HG02938 (cell line): ENCODE measurements at regions not wholly inside any gene's neighbourhood (a gene's known extent, or its start where the extent isn't known, plus 50 kb on each side); places are given as distances from the start of the nearest gene placed in this dataset.

Source experiments
- ATAC-seq: cut with Tn5 transposase; IDR thresholded peaks from one replicate; pipeline ENCODE4 v1.9.1; 2021; ENCODE audit warnings: mild to moderate bottlenecking, moderate library complexity; ENCODE audit not compliant: unreplicated experiment

GRCh38 chr13:38518328-38518727 is 168.5 kb upstream of the FREM2 start:
- ATAC-seq, result no peak

GRCh38 chr13:38519229-38519911 is 167.5 kb upstream of the FREM2 start:
- no peak for ATAC-seq

GRCh38 chr13:38520041-38520440 is 166.8 kb upstream of the FREM2 start:
- no peak for ATAC-seq

GRCh38 chr13:38527140-38527539 is 159.7 kb upstream of the FREM2 start:
- ATAC-seq, result no peak

- no peak for ATAC-seq
Observed at GRCh38 chr13:38528986-38529385, 157.9 kb upstream of the FREM2 start.

- ATAC-seq, result no peak
Observed at GRCh38 chr13:38530492-38530891, 156.4 kb upstream of the FREM2 start.

- no peak for ATAC-seq
Observed at GRCh38 chr13:38535261-38535660, 151.6 kb upstream of the FREM2 start.

GRCh38 chr13:38537051-38537450 is 149.8 kb upstream of the FREM2 start:
- no peak for ATAC-seq

- ATAC-seq, result no peak
Observed at GRCh38 chr13:38538422-38538821, 148.5 kb upstream of the FREM2 start.

GRCh38 chr13:38539632-38540031 is 147.2 kb upstream of the FREM2 start:
- no peak for ATAC-seq

- no peak for ATAC-seq
Observed at GRCh38 chr13:38542601-38543000, 144.3 kb upstream of the FREM2 start.

- no peak for ATAC-seq
Observed at GRCh38 chr13:38543561-38543960, 143.3 kb upstream of the FREM2 start.

GRCh38 chr13:38563739-38564138 is 123.1 kb upstream of the FREM2 start:
- ATAC-seq, result no peak

GRCh38 chr13:38564256-38565150 is 122.4 kb upstream of the FREM2 start:
- no peak for ATAC-seq

GRCh38 chr13:38566023-38566422 is 120.9 kb upstream of the FREM2 start:
- ATAC-seq, result no peak

GRCh38 chr13:38566519-38566918 is 120.4 kb upstream of the FREM2 start:
- no peak for ATAC-seq

- no peak for ATAC-seq
Observed at GRCh38 chr13:38570706-38571105, 116.2 kb upstream of the FREM2 start.

GRCh38 chr13:38575427-38575826 is 111.5 kb upstream of the FREM2 start:
- ATAC-seq, result no peak

- no peak for ATAC-seq
Observed at GRCh38 chr13:38577048-38577447, 109.8 kb upstream of the FREM2 start.

GRCh38 chr13:38582133-38582532 is 104.7 kb upstream of the FREM2 start:
- peak; percentile 56 for ATAC-seq

GRCh38 chr13:38590230-38590629 is 96.6 kb upstream of the FREM2 start:
- ATAC-seq, result no peak

- ATAC-seq, result no peak
Observed at GRCh38 chr13:38590796-38591507, 95.9 kb upstream of the FREM2 start.
